A673 (cell line): ENCODE measurements at regions not wholly inside any gene's neighbourhood (a gene's known extent, or its start where the extent isn't known, plus 50 kb on each side); places are given as distances from the start of the nearest gene placed in this dataset.

Experiments
- BruUV-seq: library from RNA; stranded (reverse); fragments of 400-500 nt; replicated peaks from 2 replicates; lab custom pipeline; 2021; lab: Mats Ljungman, UMichigan
- CTCF ChIA-PET: fragments of 300-600 bp; sonication (Branson Sonifier 250); formaldehyde crosslinking; loops from one replicate; lab custom pipeline; 2022; ENCODE audit warnings: antibody characterized with exemption; lab: Charles Lee
- POLR2A ChIA-PET: fragments of 300-600 bp; sonication (Branson Sonifier 250); formaldehyde crosslinking; loops from one replicate; lab custom pipeline; 2022; ENCODE audit warnings: antibody characterized with exemption; ENCODE audit not compliant: low non-redundant PET; lab: Charles Lee
- DNase-seq: peaks from one replicate; pipeline ENCODE4 v3.0.0-alpha.2; 2015; ENCODE audit warnings: low spot score
- H3K27ac ChIP-seq: fragments of 200-600 bp; sonication (generic); 2 replicates; pipeline ENCODE4 v1.5.1; 2016; ENCODE audit warnings: mixed run types, low read depth, mild to moderate bottlenecking, mixed read lengths, antibody characterized with exemption, low read length; ENCODE audit not compliant: poor library complexity, severe bottlenecking
- H3K27me3 ChIP-seq: fragments of 200-600 bp; sonication (generic); replicated peaks from 2 replicates; pipeline ENCODE4 v1.6.1; 2017; ENCODE audit warnings: mixed run types, low read depth, mild to moderate bottlenecking, mixed read lengths, antibody characterized with exemption, low read length; ENCODE audit not compliant: insufficient read depth, poor library complexity
- H3K36me3 ChIP-seq: fragments of 200-600 bp; sonication (generic); 2 replicates; pipeline ENCODE4 v1.6.1; 2016; ENCODE audit warnings: mixed run types, mild to moderate bottlenecking, mixed read lengths, antibody characterized with exemption, low read length; ENCODE audit not compliant: insufficient read depth, poor library complexity, severe bottlenecking
- H3K4me1 ChIP-seq: fragments of 200-600 bp; sonication (generic); 2 replicates; pipeline ENCODE4 v1.6.1; 2017; ENCODE audit warnings: mixed run types, mild to moderate bottlenecking, mixed read lengths, antibody characterized with exemption, low read length; ENCODE audit not compliant: insufficient read depth, poor library complexity, severe bottlenecking
- H3K4me3 ChIP-seq: fragments of 200-600 bp; sonication (generic); 2 replicates; pipeline ENCODE4 v1.5.1; 2016; ENCODE audit warnings: low read depth, mixed run types, mild to moderate bottlenecking, mixed read lengths, low read length; ENCODE audit not compliant: poor library complexity, severe bottlenecking
- H3K9me3 ChIP-seq: fragments of 200-600 bp; sonication (generic); 2 replicates; pipeline ENCODE4 v1.6.1; 2016; ENCODE audit warnings: mixed run types, low read depth, mild to moderate bottlenecking, mixed read lengths, antibody characterized with exemption, low read length; ENCODE audit not compliant: poor library complexity, severe bottlenecking
- EZH2 ChIP-seq: fragments of 200-600 bp; sonication (generic); IDR thresholded peaks from 2 replicates; pipeline ENCODE4 v1.6.1; 2017; ENCODE audit warnings: borderline replicate concordance, low read depth, mild to moderate bottlenecking, mixed read lengths, antibody characterized with exemption, low read length; ENCODE audit not compliant: poor library complexity, severe bottlenecking
- intact Hi-C: fragments of 100-400 bp; cut with micrococcal nuclease; formaldehyde crosslinking; loops from one replicate; pipeline ENCODE4 v1.10.0; 2022; ENCODE audit not compliant: unreplicated experiment
- TF ChIP-seq, protein P1 (sequence below): fragments of 300-800, 200-600 bp; sonication (generic); conservative IDR thresholded peaks from 2 replicates; pipeline ENCODE4 v1.5.1; 2017; ENCODE audit warnings: low read depth, mild to moderate bottlenecking, antibody characterized with exemption, low read length, moderate library complexity, mixed read lengths

DNA sequence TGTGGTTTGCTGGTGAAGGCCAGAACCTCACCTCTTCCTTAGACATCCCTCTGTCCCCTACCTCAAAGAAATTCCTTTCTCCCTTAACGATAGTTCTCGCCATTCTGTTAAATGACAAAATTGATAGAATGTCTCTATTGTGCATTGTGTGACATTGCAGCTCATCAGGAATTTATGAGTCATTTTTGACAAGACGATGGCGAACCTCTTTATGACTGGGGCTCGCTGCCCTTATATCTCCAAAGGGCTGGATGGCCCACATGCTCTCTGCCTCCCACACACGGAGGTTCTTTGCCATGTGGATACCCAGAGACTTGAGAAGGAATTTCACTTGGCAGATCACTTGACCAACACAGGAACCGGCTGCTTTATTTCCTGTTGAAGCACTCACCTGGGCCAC lies 66.8 kb upstream of the RPS6KA2 start:
- CTCF ChIA-PET = no interaction called here

DNA sequence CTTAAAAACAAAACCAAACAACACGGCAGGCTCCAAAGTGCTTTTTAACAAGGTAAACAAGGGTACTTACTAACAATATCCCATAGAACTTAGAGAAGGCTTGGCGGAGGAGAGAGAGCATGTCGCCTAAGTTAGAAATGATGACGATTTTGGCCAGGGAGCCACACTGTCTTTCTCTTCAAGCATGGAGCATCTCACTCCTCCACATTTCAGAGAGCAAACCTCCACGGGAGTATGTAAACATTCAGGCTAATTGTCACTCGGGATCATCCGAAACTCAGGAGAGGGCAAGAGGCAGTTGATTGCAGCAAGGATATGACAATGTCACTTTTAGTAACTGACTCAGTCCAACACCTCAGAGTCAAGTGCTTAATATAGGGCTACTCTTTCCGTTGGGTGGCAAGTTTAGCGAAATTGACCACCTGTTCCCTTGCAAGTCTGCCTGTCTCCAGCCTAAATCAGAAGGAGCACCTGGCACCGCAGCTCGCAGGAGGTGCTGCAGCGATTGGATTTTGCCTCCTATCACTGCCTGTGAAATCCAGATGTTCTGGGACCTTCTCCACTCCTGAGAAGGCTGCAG lies 65.8 kb upstream of the RPS6KA2 start:
- no TSS peak for BruUV-seq
- Histone ChIP-seq H3K9me3 (no peaks in the 10 kb centered on the region), H3K27me3 (no peaks in the 10 kb centered on the region), H3K4me1 (peaks cover 9% of the 10 kb centered on the region), H3K36me3 (no peaks in the 10 kb centered on the region), H3K27ac (no peak overlapping the region), H3K4me3 (no peak overlapping the region)
- ChIA-PET CTCF (no interaction called here), POLR2A (no interaction called here)
- intact Hi-C loops = no loop called here
- DNase-seq = no peak
- TF ChIP-seq EZH2 = no peak
- TF ChIP-seq, protein P1, sequence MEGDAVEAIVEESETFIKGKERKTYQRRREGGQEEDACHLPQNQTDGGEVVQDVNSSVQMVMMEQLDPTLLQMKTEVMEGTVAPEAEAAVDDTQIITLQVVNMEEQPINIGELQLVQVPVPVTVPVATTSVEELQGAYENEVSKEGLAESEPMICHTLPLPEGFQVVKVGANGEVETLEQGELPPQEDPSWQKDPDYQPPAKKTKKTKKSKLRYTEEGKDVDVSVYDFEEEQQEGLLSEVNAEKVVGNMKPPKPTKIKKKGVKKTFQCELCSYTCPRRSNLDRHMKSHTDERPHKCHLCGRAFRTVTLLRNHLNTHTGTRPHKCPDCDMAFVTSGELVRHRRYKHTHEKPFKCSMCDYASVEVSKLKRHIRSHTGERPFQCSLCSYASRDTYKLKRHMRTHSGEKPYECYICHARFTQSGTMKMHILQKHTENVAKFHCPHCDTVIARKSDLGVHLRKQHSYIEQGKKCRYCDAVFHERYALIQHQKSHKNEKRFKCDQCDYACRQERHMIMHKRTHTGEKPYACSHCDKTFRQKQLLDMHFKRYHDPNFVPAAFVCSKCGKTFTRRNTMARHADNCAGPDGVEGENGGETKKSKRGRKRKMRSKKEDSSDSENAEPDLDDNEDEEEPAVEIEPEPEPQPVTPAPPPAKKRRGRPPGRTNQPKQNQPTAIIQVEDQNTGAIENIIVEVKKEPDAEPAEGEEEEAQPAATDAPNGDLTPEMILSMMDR = no peak

More for the DNA sequence above, 66.8 kb upstream of the RPS6KA2 start:
- Histone ChIP-seq H3K9me3 (no peaks in the 10 kb centered on the region), H3K4me3 (no peak overlapping the region), H3K27me3 (peaks cover 5% of the 10 kb centered on the region), H3K4me1 (peaks cover 9% of the 10 kb centered on the region), H3K27ac (no peak overlapping the region), H3K36me3 (no peaks in the 10 kb centered on the region)
- no peak for TF ChIP-seq EZH2
- TF ChIP-seq, protein P1 = no peak
- intact Hi-C loops = no loop called here
- DNase-seq = no peak
- BruUV-seq = no TSS peak
- POLR2A ChIA-PET = no interaction called here

DNA sequence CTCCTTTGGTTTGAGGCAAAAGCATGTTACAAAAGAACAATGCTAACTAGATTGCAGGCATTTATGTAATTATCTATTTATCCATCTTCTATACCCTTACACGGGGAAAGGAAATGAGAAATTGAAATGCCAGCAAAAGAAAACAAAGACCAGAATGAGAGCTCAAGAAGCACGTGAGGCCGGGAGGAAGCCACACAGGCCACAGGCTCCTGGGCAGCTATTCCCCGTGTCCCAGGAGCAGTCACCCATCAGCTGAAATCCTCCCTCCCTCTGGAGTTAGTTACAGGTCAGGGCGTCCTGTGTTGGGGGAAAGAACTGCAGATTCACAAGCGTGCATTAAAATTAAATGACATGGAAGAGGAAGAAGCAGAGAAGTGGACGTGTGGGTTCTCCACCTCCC lies 64.7 kb upstream of the RPS6KA2 start:
- BruUV-seq = no TSS peak
- Histone ChIP-seq H3K27me3 (no peaks in the 10 kb centered on the region), H3K4me1 (peaks cover 9% of the 10 kb centered on the region), H3K4me3 (no peak overlapping the region), H3K9me3 (no peaks in the 10 kb centered on the region), H3K27ac (no peak overlapping the region), H3K36me3 (no peaks in the 10 kb centered on the region)
- TF ChIP-seq, protein P1 = no peak
- TF ChIP-seq EZH2 = no peak
- DNase-seq = no peak
- CTCF ChIA-PET = no interaction called here
- intact Hi-C loops = no loop called here
- POLR2A ChIA-PET = no interaction called here
